GM12864 (cell line): ENCODE measurements at regions not wholly inside any gene's neighbourhood (a gene's known extent, or its start where the extent isn't known, plus 50 kb on each side); places are given as distances from the start of the nearest gene placed in this dataset.

Experiments
- DNase-seq: peaks from one replicate; pipeline ENCODE4 v3.0.0-alpha.2; 2011; ENCODE audit warnings: low read depth
- H3K4me3 ChIP-seq: 2 replicates; pipeline ENCODE4 v1.5.1; 2011; ENCODE audit warnings: mild to moderate bottlenecking, low read depth, low read length, control low read depth
- CTCF ChIP-seq: IDR thresholded peaks from 2 replicates; pipeline ENCODE4 v1.5.1; 2011; ENCODE audit warnings: low read depth, mild to moderate bottlenecking, moderate library complexity, low read length, control low read depth, inconsistent platforms; ENCODE audit errors: missing control alignments

GRCh38 chr10:128626397-128627000, 500.3 kb upstream of the MKI67 start:
- DNase-seq = no peak
- TF ChIP-seq CTCF = no peak
- H3K4me3 ChIP-seq = no peak overlapping the region

- no peak for DNase-seq
- no peak for TF ChIP-seq CTCF
- H3K4me3 ChIP-seq = no peak overlapping the region
Observed at GRCh38 chr10:128627811-128628210, 501.6 kb upstream of the MKI67 start.

- DNase-seq = no peak
- H3K4me3 ChIP-seq = no peak overlapping the region
- no peak for TF ChIP-seq CTCF
Observed at GRCh38 chr10:128628252-128628651, 502.0 kb upstream of the MKI67 start.

GRCh38 chr10:128629111-128630096, 503.2 kb upstream of the MKI67 start:
- DNase-seq = no peak
- TF ChIP-seq CTCF = no peak

GRCh38 chr10:128630787-128631252, 504.6 kb upstream of the MKI67 start:
- no peak for TF ChIP-seq CTCF
- no peak overlapping the region for H3K4me3 ChIP-seq
- no peak for DNase-seq

More at GRCh38 chr10:128629111-128630096, 503.2 kb upstream of the MKI67 start:
- no peak overlapping the region for H3K4me3 ChIP-seq

- no peak for DNase-seq
- TF ChIP-seq CTCF = peak; percentile 56
- no peak overlapping the region for H3K4me3 ChIP-seq
Observed at GRCh38 chr10:128631801-128632241, 505.6 kb upstream of the MKI67 start.
